HG03442 (cell line): ENCODE measurements at regions not wholly inside any gene's neighbourhood (a gene's known extent, or its start where the extent isn't known, plus 50 kb on each side); places are given as distances from the start of the nearest gene placed in this dataset.

Experiments used
- ATAC-seq: cut with Tn5 transposase; IDR thresholded peaks from one replicate; pipeline ENCODE4 v1.9.1; 2021; ENCODE audit warnings: mild to moderate bottlenecking, moderate library complexity; ENCODE audit not compliant: unreplicated experiment

- no peak for ATAC-seq
Observed at GRCh38 chr2:8165550-8165949, 516.3 kb upstream of the ID2 start.

GRCh38 chr2:8168022-8168717, 513.7 kb upstream of the ID2 start:
- ATAC-seq, result no peak

GRCh38 chr2:8168876-8169424, 512.9 kb upstream of the ID2 start:
- ATAC-seq, result no peak

- ATAC-seq, result no peak
Observed at GRCh38 chr2:8169443-8169842, 512.4 kb upstream of the ID2 start.

GRCh38 chr2:8170552-8171327, 511.1 kb upstream of the ID2 start:
- no peak for ATAC-seq

GRCh38 chr2:8171608-8172007, 510.2 kb upstream of the ID2 start:
- ATAC-seq, result no peak

GRCh38 chr2:8172661-8173060, 509.2 kb upstream of the ID2 start:
- no peak for ATAC-seq

- no peak for ATAC-seq
Observed at GRCh38 chr2:8174641-8175257, 507.1 kb upstream of the ID2 start.

- no peak for ATAC-seq
Observed at GRCh38 chr2:8176887-8177286, 505.0 kb upstream of the ID2 start.

GRCh38 chr2:8177566-8177965, 504.3 kb upstream of the ID2 start:
- no peak for ATAC-seq

GRCh38 chr2:8178911-8179310, 502.9 kb upstream of the ID2 start:
- no peak for ATAC-seq

- ATAC-seq, result no peak
Observed at GRCh38 chr2:8189316-8189715, 492.5 kb upstream of the ID2 start.

GRCh38 chr2:8190279-8190678, 491.6 kb upstream of the ID2 start:
- ATAC-seq, result no peak

GRCh38 chr2:8191427-8191826, 490.4 kb upstream of the ID2 start:
- ATAC-seq, result no peak

- no peak for ATAC-seq
Observed at GRCh38 chr2:8193146-8193545, 488.7 kb upstream of the ID2 start.

GRCh38 chr2:8193686-8194615, 487.9 kb upstream of the ID2 start:
- ATAC-seq, result no peak

GRCh38 chr2:8195784-8196183, 486.1 kb upstream of the ID2 start:
- no peak for ATAC-seq

GRCh38 chr2:8196316-8196715, 485.5 kb upstream of the ID2 start:
- no peak for ATAC-seq

- no peak for ATAC-seq
Observed at GRCh38 chr2:8197101-8197500, 484.8 kb upstream of the ID2 start.

GRCh38 chr2:8197825-8198224, 484.0 kb upstream of the ID2 start:
- no peak for ATAC-seq
